ENCODE measurements at regions not wholly inside any gene's neighbourhood (a gene's known extent, or its start where the extent isn't known, plus 50 kb on each side); places are given as distances from the start of the nearest gene placed in this dataset.

- TF ChIP-seq CTCF (conservative IDR thresholded peaks at IDR 0.05; ENCODE audit: low read depth, low read length) (no peak), EZH2 (IDR thresholded peaks at IDR 0.05; ENCODE audit: borderline replicate concordance, low read depth, low read length, poor library complexity, severe bottlenecking) (no peak)
Observed at GRCh38 chr2:118699447-118700175, 147.8 kb downstream of the EN1 start.

Measured in A673 (cell line).